Gastroesophageal sphincter (tissue), 3 donors: ENCODE measurements at regions not wholly inside any gene's neighbourhood (a gene's known extent, or its start where the extent isn't known, plus 50 kb on each side); places are given as distances from the start of the nearest gene placed in this dataset.

Experiments used
- CTCF ChIP-seq, 4 experiments: fragments of 200-600 bp in 2 of 4; fragments of 450-650 bp in 2 of 4; sonication (generic) in 1 of 4; IDR thresholded peaks; one replicate each; pipeline ENCODE4 v1.5.1; 2017 to 2019; ENCODE audit warnings: antibody characterized with exemption in 4 of 4, mild to moderate bottlenecking in 2 of 4, moderate library complexity in 2 of 4
- EP300 ChIP-seq: sonication (generic); formaldehyde crosslinking; IDR thresholded peaks from one replicate; pipeline ENCODE4 v1.6.1; 2017; ENCODE audit warnings: antibody characterized with exemption, mild to moderate bottlenecking
- POLR2A ChIP-seq, 2 donors: fragments of 450-650 bp; IDR thresholded peaks; one replicate each; pipeline ENCODE4 v1.6.1; 2017; ENCODE audit warnings: antibody characterized with exemption in 2 of 2, mild to moderate bottlenecking in 2 of 2, moderate library complexity in 1 of 2

DNA sequence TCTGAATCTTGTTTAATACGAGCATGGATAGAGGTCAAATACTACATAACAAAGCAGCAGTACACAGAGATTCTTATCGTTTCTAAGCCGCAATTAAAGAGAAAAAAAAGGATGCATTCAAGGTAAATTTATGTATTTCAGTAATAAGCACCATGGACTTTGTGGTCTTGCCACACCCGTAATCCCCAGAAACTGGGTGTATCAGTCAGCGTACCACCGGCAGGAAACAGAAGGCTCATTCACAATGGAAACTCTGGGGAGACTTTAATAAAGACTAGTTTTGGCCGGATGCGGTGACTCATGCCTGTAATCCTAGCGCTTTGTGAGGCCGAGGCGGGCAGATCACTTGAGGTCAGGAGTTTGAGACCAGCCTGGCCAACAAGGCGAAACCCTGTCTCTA lies 81.9 kb upstream of the ZNF280D start:
- no peak for TF ChIP-seq CTCF (IDR thresholded peaks at IDR 0.05)
- TF ChIP-seq POLR2A (IDR thresholded peaks at IDR 0.05) = no peak
- TF ChIP-seq EP300 = no peak
